C4-2B (cell line): ENCODE measurements at regions not wholly inside any gene's neighbourhood (a gene's known extent, or its start where the extent isn't known, plus 50 kb on each side); places are given as distances from the start of the nearest gene placed in this dataset.

Experiments used
- CTCF ChIP-seq: fragments of 450-650 bp; conservative IDR thresholded peaks from 2 replicates; pipeline ENCODE4 v1.5.1; 2017; ENCODE audit warnings: mild to moderate bottlenecking
- ZFX ChIP-seq: fragments of 450-650 bp; IDR thresholded peaks from 2 replicates; pipeline ENCODE4 v1.6.1; 2017

- no peak for TF ChIP-seq CTCF
- TF ChIP-seq ZFX = no peak
Observed at GRCh38 chr12:88325076-88325815, 183.1 kb downstream of the TMTC3 start.
